Endodermal cell (in vitro differentiated cells): ENCODE measurements at regions not wholly inside any gene's neighbourhood (a gene's known extent, or its start where the extent isn't known, plus 50 kb on each side); places are given as distances from the start of the nearest gene placed in this dataset.

Experiments
- DNase-seq: peaks from one replicate; pipeline ENCODE4 v3.0.0-alpha.2; 2017
- H3K27ac ChIP-seq: 2 replicates; pipeline ENCODE4 v1.5.1; 2013; ENCODE audit warnings: mild to moderate bottlenecking, low read depth, low read length, moderate library complexity
- H3K27me3 ChIP-seq: 2 replicates; pipeline ENCODE4 v1.6.1; 2013; ENCODE audit warnings: mild to moderate bottlenecking, low read length, moderate library complexity; ENCODE audit not compliant: insufficient read depth, control insufficient read depth, poor library complexity, severe bottlenecking
- H3K36me3 ChIP-seq: 2 replicates; pipeline ENCODE4 v1.7.0; 2013; ENCODE audit warnings: mild to moderate bottlenecking, low read length, moderate library complexity; ENCODE audit not compliant: control insufficient read depth, insufficient read depth
- H3K4me1 ChIP-seq: one replicate; pipeline ENCODE4 v1.7.0; 2013; ENCODE audit warnings: low read length; ENCODE audit not compliant: control insufficient read depth, insufficient read depth
- H3K4me3 ChIP-seq: 2 replicates; pipeline ENCODE4 v1.5.1; 2013; ENCODE audit warnings: mild to moderate bottlenecking, low read length, moderate library complexity
- H3K9ac ChIP-seq: 2 replicates; pipeline ENCODE4 v1.6.1; 2013; ENCODE audit warnings: mild to moderate bottlenecking, low read length, moderate library complexity; ENCODE audit not compliant: poor library complexity, severe bottlenecking; ENCODE audit errors: extremely low read depth
- H3K9me3 ChIP-seq: 2 replicates; pipeline ENCODE4 v1.6.1; 2013; ENCODE audit warnings: mild to moderate bottlenecking, low read length, moderate library complexity; ENCODE audit not compliant: control insufficient read depth
- H3K27ac Mint-ChIP-seq: 2 replicates; pipeline ENCODE4 v1.8.0; 2020; ENCODE audit warnings: mixed read lengths
- H3K27me3 Mint-ChIP-seq: 2 replicates; pipeline ENCODE4 v1.8.0; 2021; ENCODE audit warnings: mild to moderate bottlenecking, mixed read lengths; ENCODE audit not compliant: insufficient read depth
- H3K36me3 Mint-ChIP-seq: 2 replicates; pipeline ENCODE4 v1.8.0; 2020; ENCODE audit warnings: low read depth, mixed read lengths
- H3K4me1 Mint-ChIP-seq: 2 replicates; pipeline ENCODE4 v1.8.0; 2020; ENCODE audit warnings: mixed read lengths
- H3K4me3 Mint-ChIP-seq: 2 replicates; pipeline ENCODE4 v1.8.0; 2020; ENCODE audit warnings: mild to moderate bottlenecking, moderate library complexity, mixed read lengths
- H3K9me3 Mint-ChIP-seq: 2 replicates; pipeline ENCODE4 v1.8.0; 2020; ENCODE audit warnings: mild to moderate bottlenecking, mixed read lengths
- WGBS, 2 experiments: methylation state at CpG; one replicate each; pipeline versions ENCODE4 v1.1.5 to v1.1.7; 2013; ENCODE audit warnings: missing lambda C conversion rate in 2 of 2, mixed read lengths in 1 of 2; ENCODE audit not compliant: insufficient coverage in 1 of 2, insufficient read length in 1 of 2; 5-methylcytosine and 5-hydroxymethylcytosine counted together
- TF ChIP-seq, protein P1 (sequence below): fragments of 200-600 bp; sonication (generic); conservative IDR thresholded peaks from 2 replicates; pipeline ENCODE4 v1.5.0; 2021; ENCODE audit warnings: antibody characterized with exemption, mild to moderate bottlenecking

DNA sequence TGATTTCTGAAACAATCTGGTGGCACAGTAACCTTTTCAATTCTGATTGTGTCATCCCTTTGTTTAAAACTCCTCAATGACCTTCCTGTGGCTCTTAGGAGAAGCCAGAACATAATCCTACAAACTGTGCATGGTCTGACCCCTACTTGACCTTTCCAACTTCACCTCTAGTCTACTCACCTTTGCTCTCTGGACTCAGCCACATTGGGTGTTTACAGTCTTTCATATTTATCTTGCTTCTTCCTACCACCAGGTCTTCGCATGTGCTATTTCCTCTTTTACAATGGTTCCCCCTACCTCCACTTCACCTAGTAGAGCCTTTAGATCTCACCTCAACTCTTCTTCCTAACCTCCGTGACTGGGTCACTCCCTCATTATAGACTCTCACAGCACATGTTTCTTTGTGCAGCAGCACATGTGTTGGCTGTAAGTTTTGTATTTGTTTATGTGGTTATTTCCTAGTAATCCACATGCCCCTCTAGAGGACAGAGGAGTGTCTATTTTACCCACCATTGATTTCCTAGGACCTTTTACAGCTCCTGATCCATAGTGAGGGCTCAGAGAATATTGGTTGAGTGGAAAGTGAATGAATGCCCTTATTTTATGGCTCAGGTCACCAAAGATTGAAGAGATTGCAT, 320.8 kb upstream of the MEIS1 start:
- no peak overlapping the region for H3K27ac ChIP-seq
- no peaks in the 10 kb centered on the region for H3K9me3 ChIP-seq
- Mint-ChIP-seq H3K4me3 (no peak overlapping the region), H3K36me3 (no peaks in the 10 kb centered on the region), H3K9me3 (peaks cover 4% of the 10 kb centered on the region), H3K27me3 (peaks cover 10% of the 10 kb centered on the region), H3K27ac (no peak overlapping the region), H3K4me1 (no peaks in the 10 kb centered on the region)
- H3K9ac ChIP-seq = no peak overlapping the region
- no peaks in the 10 kb centered on the region for H3K36me3 ChIP-seq
- H3K4me3 ChIP-seq = no peak overlapping the region
- H3K4me1 ChIP-seq = no peaks in the 10 kb centered on the region
- TF ChIP-seq, protein P1, sequence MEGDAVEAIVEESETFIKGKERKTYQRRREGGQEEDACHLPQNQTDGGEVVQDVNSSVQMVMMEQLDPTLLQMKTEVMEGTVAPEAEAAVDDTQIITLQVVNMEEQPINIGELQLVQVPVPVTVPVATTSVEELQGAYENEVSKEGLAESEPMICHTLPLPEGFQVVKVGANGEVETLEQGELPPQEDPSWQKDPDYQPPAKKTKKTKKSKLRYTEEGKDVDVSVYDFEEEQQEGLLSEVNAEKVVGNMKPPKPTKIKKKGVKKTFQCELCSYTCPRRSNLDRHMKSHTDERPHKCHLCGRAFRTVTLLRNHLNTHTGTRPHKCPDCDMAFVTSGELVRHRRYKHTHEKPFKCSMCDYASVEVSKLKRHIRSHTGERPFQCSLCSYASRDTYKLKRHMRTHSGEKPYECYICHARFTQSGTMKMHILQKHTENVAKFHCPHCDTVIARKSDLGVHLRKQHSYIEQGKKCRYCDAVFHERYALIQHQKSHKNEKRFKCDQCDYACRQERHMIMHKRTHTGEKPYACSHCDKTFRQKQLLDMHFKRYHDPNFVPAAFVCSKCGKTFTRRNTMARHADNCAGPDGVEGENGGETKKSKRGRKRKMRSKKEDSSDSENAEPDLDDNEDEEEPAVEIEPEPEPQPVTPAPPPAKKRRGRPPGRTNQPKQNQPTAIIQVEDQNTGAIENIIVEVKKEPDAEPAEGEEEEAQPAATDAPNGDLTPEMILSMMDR = no peak
- WGBS, 2 experiments = 80 to 95% methylated on average over 1 to 2 of the region's 2 CpGs
- DNase-seq = no peak
- peaks cover 35% of the 10 kb centered on the region for H3K27me3 ChIP-seq

DNA sequence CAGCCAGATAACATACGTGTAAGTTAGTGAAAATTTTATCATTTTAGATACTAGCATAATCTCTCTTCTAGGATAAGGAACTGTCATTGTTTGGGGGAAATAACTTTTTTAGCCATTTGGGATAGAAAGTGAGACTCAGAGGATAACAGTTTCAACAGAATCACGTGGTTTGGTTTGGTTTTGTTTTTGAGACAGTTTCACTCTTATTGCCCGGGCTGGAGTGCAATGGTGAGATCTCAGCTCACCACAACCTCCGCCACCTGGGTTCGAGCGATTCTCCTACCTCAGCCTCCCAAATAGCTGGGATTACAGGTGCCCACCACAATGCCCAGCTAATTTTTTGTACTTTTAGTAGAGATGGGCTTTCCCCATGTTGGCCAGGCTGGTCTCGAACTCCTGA, 323.2 kb upstream of the MEIS1 start:
- H3K4me1 Mint-ChIP-seq = no peaks in the 10 kb centered on the region
- no peaks in the 10 kb centered on the region for H3K36me3 Mint-ChIP-seq
- H3K27ac Mint-ChIP-seq = no peak overlapping the region

DNA sequence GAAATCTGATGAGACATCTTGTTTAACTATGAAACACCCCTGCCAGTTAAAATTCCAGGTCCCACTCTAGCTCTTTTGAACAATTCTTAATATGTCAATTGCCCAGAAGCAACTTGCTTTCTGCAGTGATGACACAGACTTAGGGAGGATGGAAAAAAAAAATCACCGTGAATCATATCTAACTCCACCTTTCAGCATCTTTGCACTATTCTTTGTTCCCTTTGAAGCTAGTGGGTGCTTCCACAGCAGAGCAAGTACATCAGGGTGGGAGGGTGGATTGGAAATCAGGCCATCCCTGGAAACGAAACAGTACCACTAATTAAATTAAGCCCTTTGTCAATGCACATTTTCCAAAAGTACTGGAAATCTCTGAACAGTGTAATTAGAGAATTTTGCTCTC, 324.3 kb upstream of the MEIS1 start:
- no peak overlapping the region for H3K9ac ChIP-seq
- WGBS, 2 experiments = 80 to 94% methylated on average over 1 to 2 of the region's 2 CpGs
- no peaks in the 10 kb centered on the region for H3K4me1 ChIP-seq
- no peak overlapping the region for H3K4me3 ChIP-seq
- TF ChIP-seq, protein P1 = no peak
- H3K27ac ChIP-seq = no peak overlapping the region
- H3K36me3 ChIP-seq = no peaks in the 10 kb centered on the region
- Mint-ChIP-seq H3K36me3 (no peaks in the 10 kb centered on the region), H3K4me3 (no peak overlapping the region), H3K9me3 (no peaks in the 10 kb centered on the region), H3K27ac (no peak overlapping the region), H3K27me3 (peaks cover 8% of the 10 kb centered on the region), H3K4me1 (no peaks in the 10 kb centered on the region)
- peaks cover 35% of the 10 kb centered on the region for H3K27me3 ChIP-seq
- DNase-seq = no peak
- H3K9me3 ChIP-seq = no peaks in the 10 kb centered on the region

More for the DNA sequence above, 323.2 kb upstream of the MEIS1 start:
- Histone ChIP-seq H3K9me3 (no peaks in the 10 kb centered on the region), H3K27ac (no peak overlapping the region), H3K36me3 (no peaks in the 10 kb centered on the region), H3K4me1 (no peaks in the 10 kb centered on the region), H3K27me3 (peaks cover 35% of the 10 kb centered on the region), H3K4me3 (no peak overlapping the region), H3K9ac (no peak overlapping the region)
- TF ChIP-seq, protein P1 = no peak
- Mint-ChIP-seq H3K27me3 (peaks cover 8% of the 10 kb centered on the region), H3K9me3 (no peaks in the 10 kb centered on the region), H3K4me3 (no peak overlapping the region)
- 91 to 93% methylated on average over 5 to 7 of the region's 7 CpGs for WGBS, 2 experiments
- no peak for DNase-seq
